ENCODE measurements at regions not wholly inside any gene's neighbourhood (a gene's known extent, or its start where the extent isn't known, plus 50 kb on each side); places are given as distances from the start of the nearest gene placed in this dataset.
"Not testable (repeated sequence)": the region's sequence is repeated elsewhere in the genome, so short reads cannot be mapped to it uniquely, and the experiment has no call there.

GRCh38 chr7:66456431-66456830 lies 172.2 kb upstream of the KCTD7 start:
- not testable (repeated sequence) for TF ChIP-seq CTCF (IDR thresholded peaks at IDR 0.05; ENCODE audit: low read depth, low read length); POLR2A (IDR thresholded peaks at IDR 0.05; ENCODE audit: extremely low read depth, insufficient read length)
